ENCODE measurements at regions not wholly inside any gene's neighbourhood (a gene's known extent, or its start where the extent isn't known, plus 50 kb on each side); places are given as distances from the start of the nearest gene placed in this dataset.

- no peak for DNase-seq
- Histone ChIP-seq H3K79me2 (ENCODE audit: low read length) (no peaks in the 10 kb centered on the region), H3K27ac (ENCODE audit: low read length) (no peak overlapping the region), H3K9me3 (replicated peaks; ENCODE audit: insufficient read depth, low read length) (no peaks in the 10 kb centered on the region), H3K4me2 (ENCODE audit: low read depth, low read length) (no peak overlapping the region), H3K9me2 (replicated peaks; ENCODE audit: insufficient read depth, low read length) (no peaks in the 10 kb centered on the region), H4K20me1 (ENCODE audit: insufficient read depth, low read length) (no peaks in the 10 kb centered on the region), H3K9ac (ENCODE audit: low read length) (no peak overlapping the region), H2AFZ (ENCODE audit: low read length) (no peak overlapping the region), H3K4me1 (ENCODE audit: low read length) (no peaks in the 10 kb centered on the region), H3K27me3 (replicated peaks; ENCODE audit: insufficient read depth, low read length) (no peaks in the 10 kb centered on the region), H3K36me3 (replicated peaks; ENCODE audit: insufficient read depth, low read length) (no peaks in the 10 kb centered on the region), H3K4me3 (ENCODE audit: low read length) (no peak overlapping the region), H3F3A (ENCODE audit: insufficient read depth, low read length) (no peaks in the 10 kb centered on the region)
- no peak for TF ChIP-seq EZH2 (optimal IDR thresholded peaks at IDR 0.05; ENCODE audit: low read depth, low read length)
- no peak for TF ChIP-seq EZH2phosphoT487 (IDR thresholded peaks at IDR 0.05; ENCODE audit: low read length)
- no peak for TF ChIP-seq CTCF (IDR thresholded peaks at IDR 0.05; ENCODE audit: low read length)
These were observed 60.6 kb upstream of the VCX3B start for GRCh38 chrX:8403988-8404387.

- no peaks in the 10 kb centered on the region for H3F3A ChIP-seq (ENCODE audit: insufficient read depth, low read length)
- no peaks in the 10 kb centered on the region for H3K27me3 ChIP-seq (replicated peaks; ENCODE audit: insufficient read depth, low read length)
- H3K9me3 ChIP-seq (replicated peaks; ENCODE audit: insufficient read depth, low read length): no peaks in the 10 kb centered on the region
- no peaks in the 10 kb centered on the region for H3K4me1 ChIP-seq (ENCODE audit: low read length)
- no peaks in the 10 kb centered on the region for H3K9me2 ChIP-seq (replicated peaks; ENCODE audit: insufficient read depth, low read length)
- no peaks in the 10 kb centered on the region for H4K20me1 ChIP-seq (ENCODE audit: insufficient read depth, low read length)
- no peaks in the 10 kb centered on the region for H3K79me2 ChIP-seq (ENCODE audit: low read length)
- no peak overlapping the region for H3K9ac ChIP-seq (ENCODE audit: low read length)
- H3K4me2 ChIP-seq (ENCODE audit: low read depth, low read length): no peak overlapping the region
- no peaks in the 10 kb centered on the region for H3K36me3 ChIP-seq (replicated peaks; ENCODE audit: insufficient read depth, low read length)
- DNase-seq: no peak
- TF ChIP-seq EZH2 (optimal IDR thresholded peaks at IDR 0.05; ENCODE audit: low read depth, low read length): no peak
- TF ChIP-seq CTCF (IDR thresholded peaks at IDR 0.05; ENCODE audit: low read length): no peak
- no peak for TF ChIP-seq EZH2phosphoT487 (IDR thresholded peaks at IDR 0.05; ENCODE audit: low read length)
- H2AFZ ChIP-seq (ENCODE audit: low read length): no peak overlapping the region
- H3K4me3 ChIP-seq (ENCODE audit: low read length): no peak overlapping the region
- no peak overlapping the region for H3K27ac ChIP-seq (ENCODE audit: low read length)
These were observed 60.2 kb upstream of the VCX3B start for GRCh38 chrX:8404471-8404870.

DNA sequence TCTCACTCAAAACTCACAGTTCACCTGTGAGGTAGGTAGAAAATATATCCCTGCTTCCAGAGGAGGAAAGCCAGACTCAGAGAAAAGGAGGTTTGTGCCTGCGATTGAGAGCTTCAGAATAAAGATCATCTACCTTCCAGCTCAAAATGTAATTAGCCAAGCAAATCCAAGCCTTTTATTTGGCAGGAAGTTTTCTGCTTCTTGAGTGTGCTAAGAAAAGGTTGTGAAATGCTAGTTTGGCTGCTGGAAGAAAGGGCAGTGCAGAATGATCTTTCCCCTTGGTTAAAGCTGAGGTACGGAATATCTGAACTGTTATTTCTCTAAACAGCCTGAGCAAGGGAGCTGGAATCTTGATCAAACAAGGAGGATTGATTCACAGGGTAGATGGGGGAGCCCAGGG, 59.7 kb upstream of the VCX3B start:
- Histone ChIP-seq H3K27me3 (replicated peaks; ENCODE audit: insufficient read depth, low read length) (no peaks in the 10 kb centered on the region), H3K9me3 (replicated peaks; ENCODE audit: insufficient read depth, low read length) (no peaks in the 10 kb centered on the region), H3K79me2 (ENCODE audit: low read length) (no peaks in the 10 kb centered on the region), H3K27ac (ENCODE audit: low read length) (no peak overlapping the region), H3K4me1 (ENCODE audit: low read length) (no peaks in the 10 kb centered on the region), H3K4me3 (ENCODE audit: low read length) (no peak overlapping the region), H3K4me2 (ENCODE audit: low read depth, low read length) (no peak overlapping the region), H4K20me1 (ENCODE audit: insufficient read depth, low read length) (no peaks in the 10 kb centered on the region), H3K36me3 (replicated peaks; ENCODE audit: insufficient read depth, low read length) (no peaks in the 10 kb centered on the region), H3K9me2 (replicated peaks; ENCODE audit: insufficient read depth, low read length) (no peaks in the 10 kb centered on the region), H3F3A (ENCODE audit: insufficient read depth, low read length) (no peaks in the 10 kb centered on the region), H3K9ac (ENCODE audit: low read length) (no peak overlapping the region), H2AFZ (ENCODE audit: low read length) (no peak overlapping the region)
- DNase-seq: no peak
- TF ChIP-seq CTCF (IDR thresholded peaks at IDR 0.05; ENCODE audit: low read length): no peak
- TF ChIP-seq EZH2phosphoT487 (IDR thresholded peaks at IDR 0.05; ENCODE audit: low read length): no peak
- TF ChIP-seq EZH2 (optimal IDR thresholded peaks at IDR 0.05; ENCODE audit: low read depth, low read length): no peak
